ENCODE measurements at regions not wholly inside any gene's neighbourhood (a gene's known extent, or its start where the extent isn't known, plus 50 kb on each side); places are given as distances from the start of the nearest gene placed in this dataset.
"Not testable (repeated sequence)": the region's sequence is repeated elsewhere in the genome, so short reads cannot be mapped to it uniquely, and the experiment has no call there.

GRCh38 chr13:79966493-79966895, 374.4 kb downstream of the SPRY2 start:
- no peak for DNase-seq

GRCh38 chr13:79966059-79966458, 374.9 kb downstream of the SPRY2 start:
- no peak for DNase-seq

- DNase-seq, result no peak
These were observed 394.4 kb downstream of the SPRY2 start for GRCh38 chr13:79946556-79946955.

- DNase-seq, result no peak
These were observed 397.4 kb downstream of the SPRY2 start for GRCh38 chr13:79943346-79944023.

- no peak for DNase-seq
These were observed 399.2 kb downstream of the SPRY2 start for GRCh38 chr13:79941752-79942151.

GRCh38 chr13:79939689-79940088, 401.2 kb downstream of the SPRY2 start:
- no peak for DNase-seq

GRCh38 chr13:79937771-79938216, 403.1 kb downstream of the SPRY2 start:
- DNase-seq, result no peak

- no peak for DNase-seq
These were observed 403.6 kb downstream of the SPRY2 start for GRCh38 chr13:79937311-79937710.

GRCh38 chr13:79936368-79937136, 404.4 kb downstream of the SPRY2 start:
- no peak for DNase-seq

GRCh38 chr13:79935121-79935520, 405.8 kb downstream of the SPRY2 start:
- no peak for DNase-seq

GRCh38 chr13:79933389-79933788, 407.5 kb downstream of the SPRY2 start:
- DNase-seq, result no peak

- no peak for DNase-seq
These were observed 408.4 kb downstream of the SPRY2 start for GRCh38 chr13:79932556-79932955.

GRCh38 chr13:79923973-79924556, 416.9 kb downstream of the SPRY2 start:
- not testable (repeated sequence) for DNase-seq

GRCh38 chr13:79919091-79919490, 421.8 kb downstream of the SPRY2 start:
- no peak for DNase-seq

- no peak for DNase-seq
These were observed 422.3 kb downstream of the SPRY2 start for GRCh38 chr13:79918620-79919019.

GRCh38 chr13:79917628-79918027, 423.3 kb downstream of the SPRY2 start:
- DNase-seq, result no peak

- no peak for DNase-seq
These were observed 425.7 kb downstream of the SPRY2 start for GRCh38 chr13:79915114-79915811.

- no peak for DNase-seq
These were observed 427.6 kb downstream of the SPRY2 start for GRCh38 chr13:79913141-79913827.

- DNase-seq, result no peak
These were observed 428.5 kb downstream of the SPRY2 start for GRCh38 chr13:79912403-79912802.

GRCh38 chr13:79910875-79911540, 429.9 kb downstream of the SPRY2 start:
- no peak for DNase-seq

- no peak for DNase-seq
These were observed 428.7 kb downstream of the NDFIP2 start for GRCh38 chr13:79909644-79910043.

GRCh38 chr13:79908381-79908780, 427.4 kb downstream of the NDFIP2 start:
- DNase-seq, result no peak
